ENCODE measurements at regions not wholly inside any gene's neighbourhood (a gene's known extent, or its start where the extent isn't known, plus 50 kb on each side); places are given as distances from the start of the nearest gene placed in this dataset.
"Not testable (repeated sequence)": the region's sequence is repeated elsewhere in the genome, so short reads cannot be mapped to it uniquely, and the experiment has no call there.

- not testable (repeated sequence) for DNase-seq
Observed at GRCh38 chr17:21558921-21559320, 133.4 kb upstream of the KCNJ18 start.

GRCh38 chr17:21564262-21564661 lies 128.1 kb upstream of the KCNJ18 start:
- no peak for DNase-seq

- DNase-seq, result not testable (repeated sequence)
Observed at GRCh38 chr17:21564757-21565156, 127.6 kb upstream of the KCNJ18 start.

- DNase-seq, result not testable (repeated sequence)
Observed at GRCh38 chr17:21570427-21570826, 121.9 kb upstream of the KCNJ18 start.

GRCh38 chr17:21572148-21572547 lies 120.2 kb upstream of the KCNJ18 start:
- DNase-seq, result not testable (repeated sequence)

GRCh38 chr17:21573271-21573960 lies 118.9 kb upstream of the KCNJ18 start:
- DNase-seq, result not testable (repeated sequence)

GRCh38 chr17:21573961-21574610 lies 118.2 kb upstream of the KCNJ18 start:
- DNase-seq, result peak; percentile 15 to 26

- not testable (repeated sequence) for DNase-seq
Observed at GRCh38 chr17:21574611-21575255, 117.6 kb upstream of the KCNJ18 start.

GRCh38 chr17:21578783-21579182 lies 113.5 kb upstream of the KCNJ18 start:
- not testable (repeated sequence) for DNase-seq

- no peak for DNase-seq
Observed at GRCh38 chr17:21592774-21593173, 99.5 kb upstream of the KCNJ18 start.

- not testable (repeated sequence) for DNase-seq
Observed at GRCh38 chr17:21593452-21594105, 98.7 kb upstream of the KCNJ18 start.

GRCh38 chr17:21595086-21595485 lies 97.2 kb upstream of the KCNJ18 start:
- DNase-seq, result no peak

GRCh38 chr17:21602176-21602575 lies 90.1 kb upstream of the KCNJ18 start:
- no peak for DNase-seq

GRCh38 chr17:21603292-21603691 lies 89.0 kb upstream of the KCNJ18 start:
- not testable (repeated sequence) for DNase-seq

GRCh38 chr17:21611443-21611842 lies 80.9 kb upstream of the KCNJ18 start:
- DNase-seq, result not testable (repeated sequence)

GRCh38 chr17:21612123-21613070 lies 79.9 kb upstream of the KCNJ18 start:
- not testable (repeated sequence) for DNase-seq

- DNase-seq, result no peak
Observed at GRCh38 chr17:21613071-21613429, 79.3 kb upstream of the KCNJ18 start.

- DNase-seq, result not testable (repeated sequence)
Observed at GRCh38 chr17:21626987-21627386, 65.3 kb upstream of the KCNJ18 start.
